OCI-LY7 (cell line): ENCODE measurements at regions not wholly inside any gene's neighbourhood (a gene's known extent, or its start where the extent isn't known, plus 50 kb on each side); places are given as distances from the start of the nearest gene placed in this dataset.

ENCODE experiments used
- CTCF ChIP-seq: fragments of 200-600 bp; sonication (generic); conservative IDR thresholded peaks from 2 replicates; pipeline ENCODE4 v1.5.1; 2014; ENCODE audit warnings: mild to moderate bottlenecking, antibody characterized with exemption, low read length, moderate library complexity, mixed read lengths
- EZH2phosphoT487 ChIP-seq: fragments of 200-600 bp; sonication (generic); IDR thresholded peaks from 2 replicates; pipeline ENCODE4 v1.6.1; 2018; ENCODE audit warnings: low read depth, borderline replicate concordance, mild to moderate bottlenecking, mixed run types, antibody characterized with exemption, low read length, moderate library complexity, mixed read lengths

GRCh38 chr14:94696518-94696917, 73.4 kb downstream of the GSC start:
- no peak for TF ChIP-seq CTCF
- no peak for TF ChIP-seq EZH2phosphoT487
